ENCODE measurements at regions not wholly inside any gene's neighbourhood (a gene's known extent, or its start where the extent isn't known, plus 50 kb on each side); places are given as distances from the start of the nearest gene placed in this dataset.

GRCh38 chr6:4675121-4675520, 101.1 kb upstream of the CDYL start:
- H3K36me3 ChIP-seq (ENCODE audit: control insufficient read depth, insufficient read depth, low read length), result no peaks in the 10 kb centered on the region
- no peak for TF ChIP-seq CTCF (IDR thresholded peaks at IDR 0.05; ENCODE audit: insufficient read depth, low read length, severe bottlenecking)
- DNase-seq (ENCODE audit: low read depth) (no peak), FAIRE-seq (no peak)
- H3K27me3 ChIP-seq (ENCODE audit: control insufficient read depth, insufficient read depth, low read length), result peaks cover 2% of the 10 kb centered on the region
- no peak overlapping the region for H3K4me3 ChIP-seq (ENCODE audit: low read depth, low read length)

GRCh38 chr6:4673861-4674260, 102.3 kb upstream of the CDYL start:
- no peak for TF ChIP-seq CTCF (IDR thresholded peaks at IDR 0.05; ENCODE audit: insufficient read depth, low read length, severe bottlenecking)
- no peaks in the 10 kb centered on the region for H3K36me3 ChIP-seq (ENCODE audit: control insufficient read depth, insufficient read depth, low read length)
- DNase-seq (ENCODE audit: low read depth) (no peak), FAIRE-seq (no peak)
- peaks cover 2% of the 10 kb centered on the region for H3K27me3 ChIP-seq (ENCODE audit: control insufficient read depth, insufficient read depth, low read length)
- H3K4me3 ChIP-seq (ENCODE audit: low read depth, low read length), result no peak overlapping the region

- no peak for FAIRE-seq
- Histone ChIP-seq H3K27me3 (ENCODE audit: control insufficient read depth, insufficient read depth, low read length) (peaks cover 2% of the 10 kb centered on the region), H3K4me3 (ENCODE audit: low read depth, low read length) (no peak overlapping the region), H3K36me3 (ENCODE audit: control insufficient read depth, insufficient read depth, low read length) (no peaks in the 10 kb centered on the region)
- no peak for DNase-seq (ENCODE audit: low read depth)
- no peak for TF ChIP-seq CTCF (IDR thresholded peaks at IDR 0.05; ENCODE audit: insufficient read depth, low read length, severe bottlenecking)
These were observed 103.4 kb upstream of the CDYL start for GRCh38 chr6:4672772-4673171.

GRCh38 chr6:4671587-4672115, 104.6 kb upstream of the CDYL start:
- DNase-seq (ENCODE audit: low read depth) (no peak), FAIRE-seq (no peak)

GRCh38 chr6:4670824-4671409, 105.3 kb upstream of the CDYL start:
- Histone ChIP-seq H3K4me3 (ENCODE audit: low read depth, low read length) (no peak overlapping the region), H3K36me3 (ENCODE audit: control insufficient read depth, insufficient read depth, low read length) (no peaks in the 10 kb centered on the region), H3K27me3 (ENCODE audit: control insufficient read depth, insufficient read depth, low read length) (peaks cover 2% of the 10 kb centered on the region)
- FAIRE-seq (no peak), DNase-seq (ENCODE audit: low read depth) (peak; percentile 54)
- TF ChIP-seq CTCF (IDR thresholded peaks at IDR 0.05; ENCODE audit: insufficient read depth, low read length, severe bottlenecking), result no peak

More at GRCh38 chr6:4671587-4672115, 104.6 kb upstream of the CDYL start:
- Histone ChIP-seq H3K27me3 (ENCODE audit: control insufficient read depth, insufficient read depth, low read length) (peaks cover 2% of the 10 kb centered on the region), H3K36me3 (ENCODE audit: control insufficient read depth, insufficient read depth, low read length) (no peaks in the 10 kb centered on the region), H3K4me3 (ENCODE audit: low read depth, low read length) (no peak overlapping the region)
- no peak for TF ChIP-seq CTCF (IDR thresholded peaks at IDR 0.05; ENCODE audit: insufficient read depth, low read length, severe bottlenecking)

GRCh38 chr6:4670290-4670689, 105.9 kb upstream of the CDYL start:
- no peaks in the 10 kb centered on the region for H3K36me3 ChIP-seq (ENCODE audit: control insufficient read depth, insufficient read depth, low read length)
- peaks cover 2% of the 10 kb centered on the region for H3K27me3 ChIP-seq (ENCODE audit: control insufficient read depth, insufficient read depth, low read length)
- H3K4me3 ChIP-seq (ENCODE audit: low read depth, low read length), result no peak overlapping the region
- TF ChIP-seq CTCF (IDR thresholded peaks at IDR 0.05; ENCODE audit: insufficient read depth, low read length, severe bottlenecking), result no peak
- FAIRE-seq (no peak), DNase-seq (ENCODE audit: low read depth) (no peak)

All from bronchial epithelial cell (primary cell).